ENCODE measurements at regions not wholly inside any gene's neighbourhood (a gene's known extent, or its start where the extent isn't known, plus 50 kb on each side); places are given as distances from the start of the nearest gene placed in this dataset.
"Not testable (repeated sequence)": the region's sequence is repeated elsewhere in the genome, so short reads cannot be mapped to it uniquely, and the experiment has no call there.

GRCh38 chr14:105641951-105642350, 115.6 kb downstream of the TMEM121 start:
- not testable (repeated sequence) for TF ChIP-seq CTCF (IDR thresholded peaks at IDR 0.05; ENCODE audit: low read depth, low read length); MYC (IDR thresholded peaks at IDR 0.05; ENCODE audit: low read depth, low read length); POLR2A (IDR thresholded peaks at IDR 0.05; ENCODE audit: extremely low read depth, insufficient read length)

Data from NB4 (cell line).